Colonic mucosa (tissue), 4 donors: ENCODE measurements at regions not wholly inside any gene's neighbourhood (a gene's known extent, or its start where the extent isn't known, plus 50 kb on each side); places are given as distances from the start of the nearest gene placed in this dataset.

Source experiments
- DNase-seq: peaks from one replicate; pipeline ENCODE4 v3.0.0-alpha.2; 2020
- H3K27ac ChIP-seq: fragments of 200-600 bp; one replicate; pipeline ENCODE4 v1.8.0; 2021
- H3K27me3 ChIP-seq: fragments of 200-600 bp; one replicate; pipeline ENCODE4 v1.8.0; 2021
- H3K36me3 ChIP-seq: fragments of 200-600 bp; one replicate; pipeline ENCODE4 v1.8.0; 2021
- H3K4me1 ChIP-seq: fragments of 200-600 bp; one replicate; pipeline ENCODE4 v1.8.0; 2021; ENCODE audit warnings: mild to moderate bottlenecking
- H3K4me3 ChIP-seq: fragments of 200-600 bp; one replicate; pipeline ENCODE4 v1.8.0; 2021
- H3K9ac ChIP-seq, 2 donors: one replicate each; pipeline ENCODE4 v1.7.0; 2013; ENCODE audit warnings: control low read depth in 2 of 2, low read depth in 2 of 2, low read length in 2 of 2
- H3K9me3 ChIP-seq: fragments of 200-600 bp; one replicate; pipeline ENCODE4 v1.8.0; 2021
- CTCF ChIP-seq: fragments of 200-600 bp; IDR thresholded peaks from one replicate; pipeline ENCODE4 v1.8.0; 2022; ENCODE audit warnings: antibody characterized with exemption, mild to moderate bottlenecking
- intact Hi-C: fragments of 100-400 bp; cut with DNase I; formaldehyde crosslinking; loops from one replicate; pipeline ENCODE4 v1.14.1; 2022
- donor health status: healthy.
- donor health status: DM: no; HTN: no; CAD: no.
- donor health status: DM: no; HTN: no; CAD: no.

GRCh38 chr5:5813441-5813840 lies 391.0 kb downstream of the ICE1 start:
- H3K9me3 ChIP-seq: no peaks in the 10 kb centered on the region
- intact Hi-C loops: no loop called here
- H3K27ac ChIP-seq: no peak overlapping the region
- H3K27me3 ChIP-seq: no peaks in the 10 kb centered on the region
- no peak for DNase-seq
- TF ChIP-seq CTCF: no peak
- no peaks in the 10 kb centered on the region for H3K4me1 ChIP-seq
- no peak overlapping the region for H3K4me3 ChIP-seq
- H3K9ac ChIP-seq: no peak overlapping the region
- no peaks in the 10 kb centered on the region for H3K36me3 ChIP-seq

DNA sequence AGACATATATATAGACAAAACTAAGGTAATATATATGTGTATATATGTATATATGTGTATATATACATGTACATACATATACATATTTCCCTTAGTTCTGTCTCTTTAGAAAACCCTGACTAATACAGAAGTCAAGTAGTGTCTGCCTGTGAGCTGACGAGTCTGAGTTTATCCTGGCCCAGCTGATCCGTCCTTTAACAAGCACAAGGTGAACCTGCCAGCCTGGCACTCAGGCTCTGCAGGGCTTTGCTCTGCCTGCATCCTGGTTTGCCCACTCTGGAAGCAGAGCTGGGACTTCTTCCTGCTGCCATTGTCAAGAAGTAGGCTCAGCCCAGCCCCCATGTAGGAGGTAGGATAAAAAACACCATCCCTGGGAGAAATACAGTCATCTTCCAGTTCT lies 388.0 kb downstream of the ICE1 start:
- no peak for TF ChIP-seq CTCF
- intact Hi-C loops: no loop called here
- DNase-seq: no peak
- Histone ChIP-seq H3K9me3 (no peaks in the 10 kb centered on the region), H3K4me1 (no peaks in the 10 kb centered on the region), H3K4me3 (no peak overlapping the region), H3K27ac (no peak overlapping the region), H3K27me3 (no peaks in the 10 kb centered on the region), H3K36me3 (no peaks in the 10 kb centered on the region), H3K9ac (no peak overlapping the region)

DNA sequence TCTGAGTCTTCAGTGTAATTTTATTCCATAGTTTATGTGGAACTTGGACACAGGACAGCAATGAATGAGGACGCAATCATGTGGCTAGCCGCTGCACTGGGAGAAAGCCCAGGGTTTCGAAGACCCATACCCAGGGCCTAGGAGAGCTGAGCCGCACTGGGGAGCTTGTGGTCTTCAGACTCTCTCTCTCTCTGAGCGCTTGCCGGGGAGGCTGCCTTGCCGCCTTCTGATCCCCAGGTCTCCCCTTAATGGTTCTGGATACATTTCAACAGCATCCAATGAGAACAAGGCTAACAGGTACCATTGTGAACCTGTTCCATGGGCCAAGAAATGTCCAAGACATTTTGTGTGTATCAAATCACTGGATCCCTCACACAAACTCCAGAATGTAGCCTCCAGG lies 383.4 kb downstream of the ICE1 start:
- TF ChIP-seq CTCF: no peak
- no peaks in the 10 kb centered on the region for H3K4me1 ChIP-seq
- H3K27ac ChIP-seq: no peak overlapping the region
- H3K27me3 ChIP-seq: no peaks in the 10 kb centered on the region
- no peak overlapping the region for H3K9ac ChIP-seq
- DNase-seq: no peak
- no peaks in the 10 kb centered on the region for H3K9me3 ChIP-seq
- intact Hi-C loops: no loop called here
- no peak overlapping the region for H3K4me3 ChIP-seq
- H3K36me3 ChIP-seq: no peaks in the 10 kb centered on the region

- no peak overlapping the region for H3K27ac ChIP-seq
- H3K36me3 ChIP-seq: no peaks in the 10 kb centered on the region
- H3K4me1 ChIP-seq: no peaks in the 10 kb centered on the region
- no peak overlapping the region for H3K9ac ChIP-seq
- no peak overlapping the region for H3K4me3 ChIP-seq
- no peak for TF ChIP-seq CTCF
- no peaks in the 10 kb centered on the region for H3K9me3 ChIP-seq
- H3K27me3 ChIP-seq: no peaks in the 10 kb centered on the region
- DNase-seq: no peak
- intact Hi-C loops: no loop called here
Measured at GRCh38 chr5:5804478-5805233, 382.2 kb downstream of the ICE1 start.

DNA sequence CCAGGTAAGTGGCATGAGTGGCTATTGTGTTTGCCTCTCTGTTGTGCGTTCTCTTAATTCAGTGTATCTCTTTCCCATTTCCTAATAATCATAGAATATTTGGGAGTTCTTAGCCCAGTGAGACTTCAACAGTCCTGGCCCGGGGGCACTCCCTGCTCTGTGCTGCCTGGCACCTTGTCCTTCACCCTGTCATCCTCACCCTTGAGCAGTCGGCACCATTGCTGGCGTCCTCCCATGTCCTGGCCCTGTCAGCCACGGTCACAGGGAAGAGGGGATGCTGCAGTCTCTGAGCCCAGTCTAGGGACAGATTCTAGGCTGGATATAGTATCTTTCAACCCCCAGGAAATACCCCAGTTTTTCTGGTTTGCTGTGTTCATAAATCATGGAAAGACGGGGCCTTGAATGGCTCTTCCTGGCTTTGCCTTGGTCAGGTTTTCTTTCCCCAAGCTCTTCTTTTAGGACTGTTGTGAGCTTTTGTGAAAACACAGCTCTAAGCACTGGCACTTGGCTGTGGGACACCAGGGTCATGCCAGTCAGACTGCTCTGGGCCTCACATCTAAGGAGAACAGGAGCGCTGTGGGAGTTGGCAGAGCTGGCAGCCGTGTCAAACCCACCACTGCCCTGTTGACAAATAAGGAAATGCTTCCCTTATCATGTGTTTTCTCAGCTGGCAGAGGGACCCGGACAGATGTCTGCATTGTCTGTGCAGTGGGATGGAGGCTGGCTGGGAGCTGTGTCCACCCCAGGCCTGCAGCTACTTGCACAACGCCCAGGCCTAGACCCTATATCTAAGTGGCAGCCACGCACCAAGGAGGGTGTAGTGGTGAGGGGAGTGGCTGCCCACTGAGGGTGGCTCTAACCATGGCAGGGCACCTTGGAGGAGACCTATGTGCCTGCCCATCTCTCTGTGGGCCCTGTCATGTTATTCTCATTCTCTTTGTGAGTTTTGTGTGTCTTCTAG lies 378.6 kb downstream of the ICE1 start:
- H3K4me1 ChIP-seq: no peaks in the 10 kb centered on the region
- no peak for DNase-seq
- no peaks in the 10 kb centered on the region for H3K36me3 ChIP-seq
- intact Hi-C loops: no loop called here
- no peak overlapping the region for H3K9ac ChIP-seq
- no peak overlapping the region for H3K4me3 ChIP-seq
- TF ChIP-seq CTCF: no peak
- no peaks in the 10 kb centered on the region for H3K9me3 ChIP-seq
- H3K27me3 ChIP-seq: no peaks in the 10 kb centered on the region
- H3K27ac ChIP-seq: no peak overlapping the region
